Neuronal stem cell (in vitro differentiated cells): ENCODE measurements at regions not wholly inside any gene's neighbourhood (a gene's known extent, or its start where the extent isn't known, plus 50 kb on each side); places are given as distances from the start of the nearest gene placed in this dataset.

Experiments
- DNase-seq: peaks from one replicate; pipeline ENCODE4 v3.0.0-alpha.2; 2013; ENCODE audit warnings: low spot score
- H2AFZ ChIP-seq: one replicate; pipeline ENCODE4 v1.6.1; 2013; ENCODE audit warnings: mild to moderate bottlenecking, low read length, inconsistent platforms
- H2AK5ac ChIP-seq: 2 replicates; pipeline ENCODE4 v1.6.1; 2013; ENCODE audit warnings: low read depth, mild to moderate bottlenecking, inconsistent platforms, low read length, moderate library complexity, mixed read lengths
- H2BK120ac ChIP-seq: 2 replicates; pipeline ENCODE4 v1.6.1; 2013; ENCODE audit warnings: low read depth, mild to moderate bottlenecking, inconsistent platforms, low read length, moderate library complexity, mixed read lengths
- H2BK12ac ChIP-seq: one replicate; pipeline ENCODE4 v1.6.1; 2013; ENCODE audit warnings: low read length, inconsistent platforms
- H2BK15ac ChIP-seq: 2 replicates; pipeline ENCODE4 v1.6.1; 2013; ENCODE audit warnings: mild to moderate bottlenecking, low read length, inconsistent platforms, mixed read lengths
- H2BK5ac ChIP-seq: one replicate; pipeline ENCODE4 v1.6.1; 2013; ENCODE audit warnings: inconsistent platforms, mild to moderate bottlenecking, low read length, moderate library complexity
- H3K14ac ChIP-seq: one replicate; pipeline ENCODE4 v1.6.1; 2013; ENCODE audit warnings: low read length, inconsistent platforms
- H3K18ac ChIP-seq: 2 replicates; pipeline ENCODE4 v1.6.1; 2013; ENCODE audit warnings: low read length, inconsistent platforms
- H3K23ac ChIP-seq: 2 replicates; pipeline ENCODE4 v1.6.1; 2013; ENCODE audit warnings: low read depth, mild to moderate bottlenecking, mixed read lengths, low read length, inconsistent platforms; ENCODE audit not compliant: poor library complexity
- H3K27ac ChIP-seq: replicated peaks from 3 replicates; pipeline ENCODE4 v1.5.1; 2013; ENCODE audit warnings: low read length, inconsistent platforms
- H3K27me3 ChIP-seq, 3 experiments: 2 replicates each; pipeline ENCODE4 v1.6.1; 2013; ENCODE audit warnings: low read length in 3 of 3, mild to moderate bottlenecking in 2 of 3, inconsistent platforms in 1 of 3, low read depth in 1 of 3, mixed read lengths in 1 of 3, moderate library complexity in 1 of 3; ENCODE audit not compliant: control insufficient read depth in 3 of 3, insufficient read depth in 3 of 3
- H3K36me3 ChIP-seq, 2 donors: replicated peaks in 1 of 2; 2 replicates each; pipeline ENCODE4 v1.6.1; 2013; ENCODE audit warnings: low read length in 2 of 2; ENCODE audit not compliant: control insufficient read depth in 2 of 2, insufficient read depth in 2 of 2
- H3K4ac ChIP-seq: 2 replicates; pipeline ENCODE4 v1.6.1; 2013; ENCODE audit warnings: inconsistent platforms, mild to moderate bottlenecking, low read length, moderate library complexity
- H3K4me1 ChIP-seq, 2 donors: 1 replicate in 1 of 2; 2 replicates in 1 of 2; pipeline ENCODE4 v1.6.1; 2013; ENCODE audit warnings: low read length in 2 of 2, low read depth in 1 of 2; ENCODE audit not compliant: control insufficient read depth in 2 of 2, insufficient read depth in 1 of 2
- H3K4me2 ChIP-seq: one replicate; pipeline ENCODE4 v1.6.1; 2013; ENCODE audit warnings: mild to moderate bottlenecking, low read length, inconsistent platforms; ENCODE audit not compliant: insufficient read depth, poor library complexity, severe bottlenecking
- H3K4me3 ChIP-seq, 2 donors: 2 replicates each; pipeline ENCODE4 v1.5.1; 2013; ENCODE audit warnings: low read length in 2 of 2, mild to moderate bottlenecking in 2 of 2, inconsistent platforms in 1 of 2, moderate library complexity in 1 of 2
- H3K79me1 ChIP-seq: one replicate; pipeline ENCODE4 v1.6.1; 2013; ENCODE audit warnings: low read depth, mild to moderate bottlenecking, inconsistent platforms, low read length, moderate library complexity
- H3K9ac ChIP-seq: one replicate; pipeline ENCODE4 v1.6.1; 2013; ENCODE audit warnings: mild to moderate bottlenecking, low read depth, low read length, inconsistent platforms; ENCODE audit not compliant: poor library complexity
- H3K9me3 ChIP-seq, 2 donors: replicated peaks in 1 of 2; 2 replicates each; pipeline versions ENCODE3 to v1.6.1; 2013; ENCODE audit warnings: low read length in 2 of 2, mild to moderate bottlenecking in 2 of 2, inconsistent platforms in 1 of 2, low read depth in 1 of 2, mixed read lengths in 1 of 2, moderate library complexity in 1 of 2; ENCODE audit not compliant: control insufficient read depth in 2 of 2, insufficient read depth in 1 of 2
- H4K8ac ChIP-seq: one replicate; pipeline ENCODE4 v1.6.1; 2013; ENCODE audit warnings: low read depth, mild to moderate bottlenecking, inconsistent platforms, low read length, moderate library complexity
- H4K91ac ChIP-seq: one replicate; pipeline ENCODE4 v1.6.1; 2013; ENCODE audit warnings: low read length, low read depth, mild to moderate bottlenecking, inconsistent platforms; ENCODE audit not compliant: poor library complexity
- WGBS, 2 donors: extraction: QIAGEN DNeasy Blood & Tissue Kit; methylation state at CpG; one replicate each; pipeline ENCODE4 v1.1.7; 2013; ENCODE audit warnings: missing lambda C conversion rate in 2 of 2, mixed read lengths in 1 of 2; ENCODE audit not compliant: insufficient read length in 2 of 2, insufficient replicate concordance in 1 of 2; ENCODE audit errors: extremely low coverage in 2 of 2; 5-methylcytosine and 5-hydroxymethylcytosine counted together

GRCh38 chr17:13694934-13695333, 93.2 kb upstream of the HS3ST3A1 start:
- Histone ChIP-seq H3K36me3 (no peaks in the 10 kb centered on the region), H3K4me1 (no peaks in the 10 kb centered on the region), H2AK5ac (no peak overlapping the region), H3K4me2 (no peak overlapping the region), H3K4me3 (no peak overlapping the region), H3K4ac (no peak overlapping the region), H3K9ac (no peak overlapping the region), H3K9me3 (peaks cover 0 to 2% of the 10 kb centered on the region in 2 donors), H3K14ac (no peak overlapping the region), H2BK120ac (no peak overlapping the region), H3K79me1 (no peaks in the 10 kb centered on the region), H2BK5ac (no peak overlapping the region), H2BK12ac (no peak overlapping the region), H2AFZ (no peak overlapping the region), H3K18ac (no peak overlapping the region), H3K23ac (no peak overlapping the region), H2BK15ac (no peak overlapping the region), H4K91ac (no peak overlapping the region), H3K27me3 (no peaks in the 10 kb centered on the region), H3K27ac (no peak overlapping the region), H4K8ac (no peak overlapping the region)
- DNase-seq = no peak

- Histone ChIP-seq H3K18ac (no peak overlapping the region), H3K4me2 (no peak overlapping the region)
Measured at GRCh38 chr17:13698832-13699231, 97.1 kb upstream of the HS3ST3A1 start.

GRCh38 chr17:13699261-13699660, 97.5 kb upstream of the HS3ST3A1 start:
- H2BK120ac ChIP-seq = no peak overlapping the region
- H4K91ac ChIP-seq = no peak overlapping the region
- no peaks in the 10 kb centered on the region for H3K36me3 ChIP-seq
- H3K4ac ChIP-seq = no peak overlapping the region
- no peak overlapping the region for H2BK5ac ChIP-seq
- DNase-seq = no peak
- H3K4me2 ChIP-seq = no peak overlapping the region
- H2BK12ac ChIP-seq = no peak overlapping the region
- no peak overlapping the region for H3K14ac ChIP-seq
- no peaks in the 10 kb centered on the region for H3K9me3 ChIP-seq
- H3K9ac ChIP-seq = no peak overlapping the region
- no peaks in the 10 kb centered on the region for H3K79me1 ChIP-seq
- no peak overlapping the region for H3K23ac ChIP-seq
- no peak overlapping the region for H3K4me3 ChIP-seq
- H2BK15ac ChIP-seq = no peak overlapping the region
- no peak overlapping the region for H3K27ac ChIP-seq
- H2AK5ac ChIP-seq = no peak overlapping the region
- WGBS, 2 donors = no CpG with 5 or more reads among the region's 2 CpGs
- no peaks in the 10 kb centered on the region for H3K4me1 ChIP-seq
- no peak overlapping the region for H2AFZ ChIP-seq
- H4K8ac ChIP-seq = no peak overlapping the region
- no peak overlapping the region for H3K18ac ChIP-seq
- no peaks in the 10 kb centered on the region for H3K27me3 ChIP-seq

More at GRCh38 chr17:13698832-13699231, 97.1 kb upstream of the HS3ST3A1 start:
- Histone ChIP-seq H3K4me1 (no peaks in the 10 kb centered on the region), H3K79me1 (no peaks in the 10 kb centered on the region), H3K4ac (no peak overlapping the region), H3K4me3 (no peak overlapping the region), H3K27ac (no peak overlapping the region), H3K27me3 (no peaks in the 10 kb centered on the region), H4K91ac (no peak overlapping the region), H3K14ac (no peak overlapping the region), H3K9me3 (no peaks in the 10 kb centered on the region), H2BK12ac (no peak overlapping the region), H3K9ac (no peak overlapping the region), H4K8ac (no peak overlapping the region), H2AFZ (no peak overlapping the region), H2BK15ac (no peak overlapping the region), H2AK5ac (no peak overlapping the region), H3K36me3 (no peaks in the 10 kb centered on the region), H2BK5ac (no peak overlapping the region), H3K23ac (no peak overlapping the region), H2BK120ac (no peak overlapping the region)
- DNase-seq = no peak
- WGBS, 2 donors = no CpG with 5 or more reads among the region's 3 CpGs

GRCh38 chr17:13702266-13702665, 100.5 kb upstream of the HS3ST3A1 start:
- H3K4ac ChIP-seq = no peak overlapping the region
- no peak overlapping the region for H3K4me2 ChIP-seq
- H2AK5ac ChIP-seq = no peak overlapping the region
- no peak overlapping the region for H3K4me3 ChIP-seq
- no peak overlapping the region for H2BK12ac ChIP-seq
- WGBS, 2 donors = no CpG with 5 or more reads among the region's 1 CpG
- no peak overlapping the region for H3K9ac ChIP-seq
- no peaks in the 10 kb centered on the region for H3K27me3 ChIP-seq
- H3K14ac ChIP-seq = no peak overlapping the region
- H2AFZ ChIP-seq = no peak overlapping the region
- H4K8ac ChIP-seq = no peak overlapping the region
- no peak overlapping the region for H2BK15ac ChIP-seq
- no peak overlapping the region for H3K23ac ChIP-seq
- no peak overlapping the region for H4K91ac ChIP-seq
- H3K4me1 ChIP-seq = peaks cover 0 to 2% of the 10 kb centered on the region in 2 donors
- no peak overlapping the region for H3K27ac ChIP-seq
- H2BK5ac ChIP-seq = no peak overlapping the region
- H3K18ac ChIP-seq = no peak overlapping the region
- H2BK120ac ChIP-seq = no peak overlapping the region
- no peaks in the 10 kb centered on the region for H3K79me1 ChIP-seq
- H3K9me3 ChIP-seq = no peaks in the 10 kb centered on the region
- no peaks in the 10 kb centered on the region for H3K36me3 ChIP-seq
- DNase-seq = no peak
